ENCODE measurements at regions not wholly inside any gene's neighbourhood (a gene's known extent, or its start where the extent isn't known, plus 50 kb on each side); places are given as distances from the start of the nearest gene placed in this dataset.

DNA sequence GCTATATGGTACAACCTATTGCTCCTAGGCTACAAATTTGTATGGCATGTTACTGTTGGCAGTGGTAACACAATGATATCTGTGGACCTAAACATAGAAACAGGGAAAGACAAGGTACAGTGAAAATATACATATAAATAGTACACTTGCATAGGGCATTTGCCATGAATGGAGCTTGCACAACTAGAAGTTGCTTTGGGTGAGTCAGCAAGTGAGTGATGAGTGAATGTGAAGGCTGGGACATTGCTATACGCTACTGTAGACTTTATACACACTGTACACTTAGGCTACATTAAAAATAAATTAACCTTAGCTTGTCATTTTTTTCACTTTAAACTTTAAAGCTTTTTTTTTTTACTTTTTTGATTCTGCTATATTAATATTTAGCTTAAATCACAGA is 500.0 kb upstream of the SETBP1 start:
- no peak for TF ChIP-seq CTCF (conservative IDR thresholded peaks at IDR 0.05)

GRCh38 chr18:44181951-44182747 is 498.5 kb upstream of the SETBP1 start:
- no peaks in the 10 kb centered on the region for H3K36me3 Mint-ChIP-seq
- H3K4me3 Mint-ChIP-seq: no peak overlapping the region
- no peak for DNase-seq (ENCODE audit: extremely low spot score, unreplicated experiment)
- no peaks in the 10 kb centered on the region for H3K9me3 Mint-ChIP-seq
- peaks cover 9% of the 10 kb centered on the region for H3K4me1 Mint-ChIP-seq (ENCODE audit: unreplicated experiment)
- TF ChIP-seq CTCF (conservative IDR thresholded peaks at IDR 0.05): no peak
- H3K27ac Mint-ChIP-seq: no peak overlapping the region
- peaks cover 9% of the 10 kb centered on the region for H3K27me3 Mint-ChIP-seq

More for the DNA sequence above, 500.0 kb upstream of the SETBP1 start:
- Mint-ChIP-seq H3K4me3 (no peak overlapping the region), H3K27me3 (peaks cover 9% of the 10 kb centered on the region), H3K36me3 (no peaks in the 10 kb centered on the region), H3K4me1 (ENCODE audit: unreplicated experiment) (peaks cover 9% of the 10 kb centered on the region), H3K27ac (no peak overlapping the region), H3K9me3 (no peaks in the 10 kb centered on the region)
- DNase-seq (ENCODE audit: extremely low spot score, unreplicated experiment): no peak

- Mint-ChIP-seq H3K9me3 (no peaks in the 10 kb centered on the region), H3K27ac (no peak overlapping the region), H3K4me1 (ENCODE audit: unreplicated experiment) (peaks cover 9% of the 10 kb centered on the region), H3K27me3 (peaks cover 6% of the 10 kb centered on the region), H3K36me3 (no peaks in the 10 kb centered on the region), H3K4me3 (no peak overlapping the region)
- DNase-seq (ENCODE audit: extremely low spot score, unreplicated experiment): no peak
- TF ChIP-seq CTCF (conservative IDR thresholded peaks at IDR 0.05): no peak
Observed at GRCh38 chr18:44186001-44186400, 494.7 kb upstream of the SETBP1 start.

- peaks cover 4% of the 10 kb centered on the region for H3K4me1 Mint-ChIP-seq (ENCODE audit: unreplicated experiment)
- no peak overlapping the region for H3K4me3 Mint-ChIP-seq
- H3K27me3 Mint-ChIP-seq: peaks cover 6% of the 10 kb centered on the region
- no peaks in the 10 kb centered on the region for H3K36me3 Mint-ChIP-seq
- no peak for TF ChIP-seq CTCF (conservative IDR thresholded peaks at IDR 0.05)
- DNase-seq (ENCODE audit: extremely low spot score, unreplicated experiment): no peak
- no peaks in the 10 kb centered on the region for H3K9me3 Mint-ChIP-seq
- no peak overlapping the region for H3K27ac Mint-ChIP-seq
Observed at GRCh38 chr18:44187090-44187489, 493.6 kb upstream of the SETBP1 start.

GRCh38 chr18:44195394-44196140 is 485.1 kb upstream of the SETBP1 start:
- Mint-ChIP-seq H3K36me3 (peaks cover 3% of the 10 kb centered on the region), H3K9me3 (no peaks in the 10 kb centered on the region), H3K27ac (no peak overlapping the region), H3K4me1 (ENCODE audit: unreplicated experiment) (no peaks in the 10 kb centered on the region), H3K4me3 (no peak overlapping the region), H3K27me3 (no peaks in the 10 kb centered on the region)
- DNase-seq (ENCODE audit: extremely low spot score, unreplicated experiment): no peak
- TF ChIP-seq CTCF (conservative IDR thresholded peaks at IDR 0.05): no peak
